HepG2 (cell line): ENCODE measurements at regions not wholly inside any gene's neighbourhood (a gene's known extent, or its start where the extent isn't known, plus 50 kb on each side); places are given as distances from the start of the nearest gene placed in this dataset.

ENCODE experiments used
- AHDC1 ChIP-seq: sonication (generic); formaldehyde crosslinking; IDR thresholded peaks from 2 replicates; pipeline ENCODE4 v1.5.1; 2020; ENCODE audit warnings: mild to moderate bottlenecking, missing genetic modification reagents, borderline replicate concordance
- CTCF ChIP-seq: sonication (generic); formaldehyde crosslinking; IDR thresholded peaks from 2 replicates; pipeline ENCODE4 v1.5.0; 2020; ENCODE audit warnings: mild to moderate bottlenecking, missing genetic modification reagents, moderate library complexity
- DNMT3B ChIP-seq: conservative IDR thresholded peaks from 2 replicates; pipeline ENCODE4 v1.6.1; 2016; ENCODE audit warnings: missing biosample characterization, control low read depth
- GTF2F1 ChIP-seq: fragments of 150-350 bp; IDR thresholded peaks from 2 replicates; pipeline ENCODE4 v1.6.1; 2014; ENCODE audit warnings: low read length
- POLR2A ChIP-seq, 2 experiments: IDR thresholded peaks; 2 replicates each; pipeline ENCODE4 v1.6.1; 2011; ENCODE audit warnings: low read depth in 2 of 2, low read length in 2 of 2, mild to moderate bottlenecking in 1 of 2, moderate library complexity in 1 of 2; ENCODE audit not compliant: insufficient read depth in 1 of 2
- SMAD1 ChIP-seq: sonication (generic); formaldehyde crosslinking; IDR thresholded peaks from 2 replicates; pipeline ENCODE4 v1.4.0; 2020; ENCODE audit warnings: missing genetic modification reagents, low read depth, mild to moderate bottlenecking, borderline replicate concordance
- ZNF292 ChIP-seq: sonication (generic); formaldehyde crosslinking; IDR thresholded peaks from 2 replicates; pipeline ENCODE4 v1.8.1; 2022; ENCODE audit warnings: mild to moderate bottlenecking, low read depth, missing genetic modification reagents, borderline replicate concordance
- TF ChIP-seq, protein P1 (sequence below): IDR thresholded peaks from 2 replicates; pipeline ENCODE4 v1.6.1; 2016; ENCODE audit warnings: control low read depth

- TF ChIP-seq ZNF292 (CRISPR knock-in tag) (no peak), AHDC1 (CRISPR knock-in tag) (no peak), POLR2A (IDR thresholded peaks at IDR 0.05; ENCODE audit: insufficient read depth in 1 of 2, low read depth in 2 of 2, low read length in 2 of 2) (no peak), DNMT3B (CRISPR knock-in tag) (no peak), GTF2F1 (no peak), SMAD1 (CRISPR knock-in tag) (no peak), CTCF (CRISPR knock-in tag) (no peak)
- TF ChIP-seq, protein P1, sequence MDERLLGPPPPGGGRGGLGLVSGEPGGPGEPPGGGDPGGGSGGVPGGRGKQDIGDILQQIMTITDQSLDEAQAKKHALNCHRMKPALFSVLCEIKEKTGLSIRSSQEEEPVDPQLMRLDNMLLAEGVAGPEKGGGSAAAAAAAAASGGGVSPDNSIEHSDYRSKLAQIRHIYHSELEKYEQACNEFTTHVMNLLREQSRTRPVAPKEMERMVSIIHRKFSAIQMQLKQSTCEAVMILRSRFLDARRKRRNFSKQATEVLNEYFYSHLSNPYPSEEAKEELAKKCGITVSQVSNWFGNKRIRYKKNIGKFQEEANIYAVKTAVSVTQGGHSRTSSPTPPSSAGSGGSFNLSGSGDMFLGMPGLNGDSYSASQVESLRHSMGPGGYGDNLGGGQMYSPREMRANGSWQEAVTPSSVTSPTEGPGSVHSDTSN = no peak
Measured at GRCh38 chr4:123249821-123250220, 146.8 kb upstream of the SPRY1 start.
